GM19240 (cell line): ENCODE measurements at regions not wholly inside any gene's neighbourhood (a gene's known extent, or its start where the extent isn't known, plus 50 kb on each side); places are given as distances from the start of the nearest gene placed in this dataset.
"Not testable (repeated sequence)": the region's sequence is repeated elsewhere in the genome, so short reads cannot be mapped to it uniquely, and the experiment has no call there.

Source experiments
- DNase-seq: peaks from one replicate; pipeline ENCODE4 v3.0.0; 2011; ENCODE audit warnings: low spot score; ENCODE audit not compliant: insufficient read length

DNA sequence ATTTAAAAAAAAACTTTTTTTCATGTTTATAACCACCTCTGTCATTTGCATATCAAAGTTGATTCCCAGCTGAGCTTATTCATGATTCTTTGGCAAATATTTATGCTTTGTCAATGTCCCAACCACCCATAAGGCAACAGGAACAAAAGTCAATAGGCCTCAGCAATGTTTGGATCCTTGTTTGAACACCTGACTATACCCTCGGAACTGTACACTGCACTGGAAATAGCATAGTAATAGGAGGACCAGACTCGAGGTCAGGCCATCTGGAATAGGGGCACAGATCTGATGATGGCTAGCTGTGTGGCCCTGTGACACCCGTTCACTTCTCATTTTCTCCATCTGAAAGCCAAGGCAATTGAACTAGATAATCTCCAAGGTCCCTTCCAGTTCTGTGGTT lies 301.7 kb upstream of the ATP11B start:
- no peak for DNase-seq

DNA sequence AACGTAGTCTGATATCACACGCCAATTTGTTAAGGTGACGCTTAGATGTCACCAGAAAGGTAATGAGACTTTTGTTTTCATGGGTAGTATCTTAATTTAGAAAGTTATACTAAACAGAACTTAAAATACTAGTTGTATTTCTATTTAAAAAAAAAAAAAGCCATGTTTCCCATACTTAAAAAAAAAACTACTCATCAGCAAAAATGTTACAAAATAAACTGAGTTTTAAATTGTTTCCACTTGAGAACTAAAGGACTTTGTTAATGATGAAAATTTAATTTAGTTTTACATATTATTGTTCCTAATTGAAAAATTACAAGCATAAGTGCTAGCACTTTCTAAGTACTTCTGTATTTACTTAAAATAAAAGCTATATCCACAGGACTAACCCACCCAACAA lies 300.8 kb upstream of the ATP11B start:
- no peak for DNase-seq

DNA sequence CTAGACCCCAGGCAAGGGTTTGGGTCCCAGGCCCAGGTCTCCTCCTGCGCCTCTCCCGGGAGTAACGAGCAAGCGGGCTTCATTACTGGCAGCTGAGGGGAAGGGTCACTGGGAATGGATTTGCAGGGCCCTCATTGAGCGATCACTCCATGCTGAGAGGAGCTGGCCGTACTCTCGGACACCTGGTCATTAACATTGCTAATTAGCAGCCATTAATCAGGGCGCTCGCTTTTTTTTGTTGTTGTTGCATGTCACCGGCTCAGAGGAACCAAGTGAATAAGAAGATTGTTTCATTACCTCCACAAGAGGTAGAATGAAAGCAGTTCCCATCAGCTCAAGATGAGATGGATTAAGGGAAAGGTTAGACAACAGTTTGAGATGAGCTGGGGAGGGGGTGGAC lies 293.0 kb upstream of the ATP11B start:
- no peak for DNase-seq

DNA sequence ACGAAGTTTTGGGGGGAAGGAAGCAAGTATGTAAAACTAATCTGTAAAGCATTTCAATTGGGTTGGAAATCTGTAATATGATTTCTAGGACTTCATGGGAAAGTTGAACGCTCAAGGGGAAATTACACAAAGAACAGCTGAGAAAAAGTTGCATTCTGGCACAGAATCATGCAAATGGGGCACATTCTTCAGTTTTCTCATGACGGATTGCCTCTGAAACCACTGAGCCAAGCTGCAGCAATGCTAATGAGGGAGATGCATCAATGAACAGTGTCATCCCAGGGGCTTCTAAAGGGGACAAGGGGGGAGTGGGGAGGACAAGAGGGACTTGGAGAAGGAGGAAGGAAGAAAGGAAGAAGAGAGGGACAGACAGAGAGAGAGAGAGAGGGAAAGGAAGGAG lies 291.4 kb upstream of the ATP11B start:
- DNase-seq: no peak

DNA sequence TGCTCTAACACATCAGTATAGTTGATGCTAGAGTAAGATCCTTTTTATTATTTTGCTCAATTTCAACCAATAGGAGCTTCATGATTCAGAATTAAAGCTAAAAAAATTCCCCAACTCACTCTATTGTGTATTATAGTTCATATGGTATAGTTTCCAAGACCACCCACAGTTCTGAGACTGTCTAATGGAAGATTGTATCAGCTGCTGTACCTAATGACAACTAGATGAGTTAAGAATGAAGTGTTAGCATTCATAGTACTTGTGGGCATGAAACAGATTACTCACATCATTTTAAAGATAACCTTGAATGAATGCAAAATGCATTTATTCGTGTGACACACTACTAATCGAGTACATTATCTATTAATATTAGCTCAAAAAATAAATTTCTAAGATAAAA lies 289.9 kb upstream of the ATP11B start:
- no peak for DNase-seq

DNA sequence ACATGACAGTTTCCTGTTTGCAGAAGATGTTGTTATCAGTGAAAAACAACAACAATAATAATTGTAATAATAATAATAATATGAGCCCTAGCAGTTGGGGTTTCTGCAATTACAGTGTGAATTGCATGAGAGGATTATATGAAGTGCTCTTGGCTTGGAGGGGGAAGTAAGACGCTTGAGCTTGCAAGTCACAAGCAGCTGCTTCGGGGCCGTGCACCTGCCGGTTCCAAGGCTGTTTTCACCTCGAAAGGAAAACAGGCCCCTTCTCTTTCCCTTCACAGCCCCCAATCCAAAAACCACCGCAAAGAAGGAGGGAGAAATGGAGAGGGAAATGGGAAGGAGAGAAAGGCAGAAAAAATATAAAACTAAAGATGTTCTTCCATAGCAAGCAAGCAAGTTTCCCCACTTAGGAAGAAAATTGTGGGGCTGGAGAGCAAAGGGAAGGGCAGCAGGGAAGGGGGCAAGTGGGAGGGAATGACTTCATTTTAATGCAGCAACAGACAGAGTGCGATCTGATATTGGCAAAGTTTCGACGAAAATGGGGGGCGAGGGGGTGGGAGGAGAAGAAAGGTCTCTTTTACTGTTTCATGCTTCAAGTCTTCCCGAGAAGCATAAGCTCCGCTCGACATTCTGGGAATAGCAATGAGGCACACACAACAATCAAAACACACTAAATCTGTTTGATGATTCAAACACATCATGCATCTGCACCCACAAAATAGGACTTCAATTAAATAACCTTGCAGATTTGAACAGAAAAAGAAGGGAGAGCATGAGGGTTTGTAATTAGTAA lies 284.2 kb upstream of the ATP11B start:
- no peak for DNase-seq

DNA sequence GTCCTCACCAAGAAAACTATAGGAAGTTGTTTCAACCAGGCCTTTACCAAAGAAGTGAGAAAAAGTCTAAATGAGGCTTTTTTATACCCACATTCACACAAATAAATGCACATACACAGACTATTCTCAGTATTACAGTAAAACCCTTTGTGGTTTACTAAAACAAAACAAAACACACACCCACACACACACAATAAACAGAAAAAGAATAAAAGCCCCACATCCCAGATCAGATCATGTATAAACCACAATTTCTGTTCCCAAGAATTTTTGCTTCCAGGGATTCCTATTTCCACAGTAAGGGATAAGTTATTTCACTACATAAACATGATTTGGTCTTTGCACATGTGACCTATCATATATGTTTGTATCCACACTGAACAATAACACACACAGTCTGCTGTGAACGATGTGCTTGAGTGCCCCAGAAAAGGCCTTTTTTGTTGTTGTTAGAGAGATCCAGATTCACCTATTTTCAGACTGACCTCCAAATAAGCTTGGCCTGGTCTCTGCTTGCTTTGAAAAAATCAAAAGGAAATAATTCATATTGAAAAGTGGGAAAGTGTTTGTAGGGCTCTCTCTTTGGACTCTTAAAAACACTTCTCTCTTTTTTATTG lies 283.4 kb upstream of the ATP11B start:
- DNase-seq: no peak

DNA sequence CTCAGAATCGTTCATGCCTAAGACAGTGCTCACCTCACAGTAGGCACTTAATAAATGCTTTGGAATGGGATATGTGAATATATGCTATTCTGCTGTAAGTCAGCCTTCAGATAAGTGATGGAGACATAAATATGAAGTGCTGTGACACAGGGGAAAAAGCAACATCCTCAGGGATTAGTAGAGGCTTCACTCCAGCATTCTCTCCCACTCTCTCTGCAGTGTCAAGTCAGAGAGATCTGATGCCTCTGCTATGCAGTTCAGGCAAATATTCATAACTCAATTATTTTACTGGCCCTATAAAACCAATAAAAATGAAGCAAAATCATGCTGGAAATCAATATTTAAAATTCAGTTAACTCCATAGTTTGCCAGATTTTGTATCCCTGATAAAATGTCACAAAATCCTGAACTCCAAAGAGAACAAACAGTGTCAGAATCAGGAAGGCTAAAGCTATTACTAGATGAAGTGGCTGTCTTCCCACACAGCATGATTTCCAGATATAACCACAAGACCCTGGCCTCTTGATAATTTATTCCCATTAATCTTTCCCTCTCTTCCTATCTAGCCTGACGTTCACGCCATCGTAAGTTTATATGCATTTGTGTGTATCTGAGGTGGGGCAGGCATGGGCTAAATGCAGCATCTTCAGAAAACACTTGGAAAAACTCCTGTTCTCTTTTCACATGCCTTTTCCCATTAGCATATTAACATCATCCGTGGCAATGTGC lies 278.9 kb upstream of the ATP11B start:
- no peak for DNase-seq

DNA sequence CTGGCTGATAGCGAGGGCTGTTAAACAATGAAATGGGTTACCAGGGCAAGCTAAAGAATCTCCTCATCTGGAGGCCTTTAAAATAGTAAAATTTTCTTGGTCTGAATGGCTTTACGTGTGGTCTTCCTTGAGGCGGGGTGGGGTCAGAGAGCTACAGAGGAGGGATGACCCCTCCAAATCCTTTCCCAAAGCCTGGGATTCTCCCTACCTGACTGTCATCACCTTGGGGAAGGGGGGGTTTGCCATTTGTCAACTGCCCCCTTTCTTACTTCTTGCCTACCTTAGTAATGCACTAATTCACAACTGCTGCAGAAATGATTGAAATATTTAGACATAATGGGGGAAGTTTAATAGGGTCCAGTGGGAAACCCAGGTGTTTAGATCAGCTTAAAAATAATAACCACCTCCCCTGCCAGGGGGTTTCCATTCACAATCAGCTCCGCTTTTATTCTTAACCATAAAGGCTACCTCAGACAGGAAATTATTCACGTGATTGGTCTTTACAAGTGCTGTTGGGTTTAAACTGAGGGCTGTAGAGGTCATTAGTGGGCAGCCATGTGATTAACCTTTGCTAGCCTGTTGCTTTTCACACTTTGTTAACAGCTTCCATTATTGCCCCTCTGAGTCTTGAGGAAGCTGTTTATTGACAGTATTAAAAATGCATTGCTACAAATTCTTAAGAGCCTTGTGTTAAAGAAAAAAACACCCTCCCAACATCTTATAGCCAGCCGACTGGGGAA lies 276.5 kb upstream of the ATP11B start:
- no peak for DNase-seq

DNA sequence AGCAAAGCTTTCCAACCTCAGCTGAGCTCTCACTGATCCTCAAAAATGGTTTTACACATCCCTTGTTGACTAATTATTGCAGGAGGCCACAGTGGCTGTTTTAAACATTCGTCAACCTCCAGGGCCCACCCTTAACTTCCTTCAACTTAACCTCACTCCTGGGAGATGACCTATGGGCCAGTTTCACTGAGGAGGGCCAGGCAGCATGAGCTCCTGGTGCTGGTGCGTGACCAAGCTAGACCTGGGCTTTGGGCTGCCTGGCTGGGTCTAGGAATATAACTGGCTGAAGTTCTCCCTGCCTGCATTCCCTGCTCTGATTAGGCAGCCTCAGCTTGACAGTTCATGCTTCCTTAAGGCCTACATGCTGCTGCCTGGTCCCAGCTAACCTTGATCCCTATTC lies 273.7 kb upstream of the ATP11B start:
- DNase-seq: no peak

DNA sequence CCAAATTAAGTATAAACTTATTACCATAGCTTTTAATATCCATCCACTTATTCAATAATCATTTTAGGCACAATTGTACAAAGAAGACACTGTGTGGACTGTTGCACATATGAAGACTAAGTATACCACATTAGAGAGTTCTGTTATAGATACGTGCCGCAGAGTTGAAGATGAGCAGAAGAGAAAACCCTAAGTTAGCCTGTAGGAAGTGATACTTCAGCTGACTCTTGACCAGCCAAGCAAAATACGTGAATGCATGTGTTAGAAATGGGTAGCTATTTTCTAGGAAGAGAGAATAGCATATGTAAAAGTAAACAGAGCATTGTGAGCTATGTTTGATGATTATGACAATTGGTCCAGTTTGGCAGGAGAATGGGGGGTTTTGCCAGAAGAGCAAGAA lies 272.0 kb upstream of the ATP11B start:
- no peak for DNase-seq

DNA sequence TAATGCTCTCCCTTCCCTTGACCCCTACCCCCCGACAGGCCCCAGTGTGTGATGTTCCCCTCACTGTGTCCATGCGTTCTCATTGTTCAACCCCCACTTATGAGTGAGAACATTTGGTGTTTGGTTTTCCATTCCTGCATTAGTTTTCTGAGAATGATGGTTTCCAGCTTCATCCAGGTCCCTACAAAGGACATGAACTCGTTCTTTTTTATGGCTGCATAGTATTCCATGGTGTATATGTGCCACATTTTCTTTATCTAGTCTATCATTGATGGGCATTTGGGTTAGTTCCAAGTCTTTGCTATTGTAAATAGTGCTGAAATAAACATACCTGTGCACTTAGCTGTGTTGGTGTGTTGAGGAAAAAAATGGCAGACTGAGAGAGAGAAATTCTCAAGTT lies 269.9 kb upstream of the ATP11B start:
- DNase-seq: not testable (repeated sequence)

DNA sequence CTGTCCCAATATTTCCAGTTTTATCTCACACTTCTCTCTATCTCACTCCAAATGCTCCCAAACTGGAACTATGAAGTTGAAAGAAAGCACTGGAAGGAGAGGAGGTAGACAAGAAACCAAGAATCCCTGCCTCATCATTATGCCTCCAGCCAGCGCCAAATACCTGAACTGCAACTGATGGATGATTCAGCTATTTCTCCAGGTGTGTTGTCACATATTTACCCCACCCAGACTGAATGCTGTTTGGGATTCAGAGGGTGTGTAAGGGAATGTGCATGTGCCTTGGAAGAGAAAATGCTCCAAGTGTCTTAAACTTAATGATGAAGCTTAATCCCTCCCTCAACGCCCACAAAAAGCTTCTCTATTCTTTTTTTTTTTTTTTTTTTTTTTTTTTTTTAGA lies 269.5 kb upstream of the ATP11B start:
- no peak for DNase-seq

DNA sequence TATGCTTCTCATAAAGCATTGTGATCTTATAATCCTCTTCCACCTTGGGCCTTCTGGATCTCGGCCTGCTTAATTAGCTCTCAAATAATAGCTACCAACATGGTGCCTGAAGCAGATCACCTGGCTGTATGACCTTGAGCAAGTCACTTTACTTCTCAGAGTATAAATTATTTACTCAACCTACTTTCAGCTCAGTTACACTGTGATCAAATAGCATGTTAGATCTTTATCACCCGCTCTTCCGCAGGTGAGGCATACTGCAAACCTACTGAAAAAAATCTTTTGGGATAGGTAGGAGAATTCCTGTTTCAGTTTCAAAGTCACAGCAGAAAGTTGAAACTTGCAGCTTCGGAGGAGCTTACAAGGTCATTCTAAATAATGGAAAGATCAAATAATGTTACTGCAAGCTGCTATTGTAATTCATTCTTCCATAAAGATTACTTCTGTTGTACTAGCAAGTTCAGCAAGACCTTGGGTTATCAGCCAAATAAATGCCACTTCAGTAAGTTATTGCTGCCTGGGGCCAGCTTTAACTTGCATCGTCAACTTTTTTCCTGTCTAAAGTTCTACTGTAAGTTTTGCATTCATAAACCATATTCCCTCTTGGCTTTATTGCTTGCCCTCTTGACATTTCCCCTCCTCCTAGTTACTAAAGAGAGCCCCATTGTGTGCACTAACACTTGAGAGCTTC lies 268.4 kb upstream of the ATP11B start:
- DNase-seq: no peak

DNA sequence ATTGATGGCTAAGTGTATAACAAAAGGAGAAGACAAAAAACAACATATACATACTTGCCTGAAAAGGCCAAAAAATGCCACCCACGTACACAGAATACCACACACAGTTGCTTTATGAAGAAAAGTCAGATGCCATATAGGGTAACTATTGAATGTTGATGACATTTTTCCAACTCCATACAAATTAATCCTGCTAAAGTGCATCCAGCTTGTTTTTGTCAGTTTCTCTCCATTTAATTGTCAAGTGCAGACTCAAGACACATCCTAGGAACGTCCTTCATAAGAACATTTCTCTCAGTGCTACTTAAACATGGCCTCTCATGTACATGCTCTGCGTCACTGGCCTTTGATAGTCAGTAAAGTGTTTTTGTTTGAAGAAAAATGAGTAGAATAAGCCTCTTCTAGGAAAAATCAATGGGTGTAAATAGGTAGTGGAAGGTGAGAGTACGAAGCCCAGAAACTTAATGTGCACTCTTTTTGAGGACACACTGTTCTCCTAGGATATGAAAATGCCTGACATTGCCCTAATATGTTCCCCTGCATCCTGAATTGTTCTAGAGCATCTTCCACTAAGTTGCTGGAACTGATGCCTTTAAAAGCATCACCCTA lies 267.4 kb upstream of the ATP11B start:
- DNase-seq: no peak

DNA sequence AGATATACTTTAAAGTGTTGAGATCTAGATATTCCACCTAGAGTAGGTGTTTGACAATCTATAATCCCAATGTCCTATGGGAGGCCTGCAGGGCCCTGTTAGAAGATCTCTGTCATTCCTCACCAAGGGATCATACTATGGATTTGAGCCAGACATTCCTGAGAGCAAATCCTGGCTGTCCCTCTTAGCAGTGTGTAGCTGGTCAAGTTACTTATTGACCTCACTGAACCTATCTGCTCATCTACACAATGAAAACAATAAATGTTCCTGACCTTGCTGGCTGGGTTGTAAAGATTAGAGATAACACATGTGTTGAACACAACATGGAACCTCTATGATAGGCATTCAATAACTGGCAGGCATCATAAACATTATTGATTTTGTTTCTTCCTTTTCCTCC lies 265.6 kb upstream of the ATP11B start:
- no peak for DNase-seq

DNA sequence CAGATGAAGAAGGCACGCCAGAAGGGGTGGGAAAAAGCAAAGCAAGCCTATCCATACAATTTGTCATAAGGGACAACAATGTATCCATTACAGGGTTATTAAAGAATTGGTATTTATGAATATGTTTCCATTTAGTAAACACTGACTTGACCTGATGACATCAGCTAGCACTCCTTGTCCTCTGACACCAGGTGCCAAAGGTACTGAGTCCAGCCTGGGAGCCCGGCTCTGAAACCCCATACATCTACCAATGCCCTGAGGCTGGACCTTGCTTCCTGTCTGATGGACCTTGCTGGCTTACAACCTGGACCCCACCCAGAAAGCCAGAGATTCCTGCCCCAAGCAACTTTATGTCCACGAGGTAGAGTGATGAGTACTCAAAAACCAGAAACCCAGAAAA lies 263.0 kb upstream of the ATP11B start:
- DNase-seq: no peak

DNA sequence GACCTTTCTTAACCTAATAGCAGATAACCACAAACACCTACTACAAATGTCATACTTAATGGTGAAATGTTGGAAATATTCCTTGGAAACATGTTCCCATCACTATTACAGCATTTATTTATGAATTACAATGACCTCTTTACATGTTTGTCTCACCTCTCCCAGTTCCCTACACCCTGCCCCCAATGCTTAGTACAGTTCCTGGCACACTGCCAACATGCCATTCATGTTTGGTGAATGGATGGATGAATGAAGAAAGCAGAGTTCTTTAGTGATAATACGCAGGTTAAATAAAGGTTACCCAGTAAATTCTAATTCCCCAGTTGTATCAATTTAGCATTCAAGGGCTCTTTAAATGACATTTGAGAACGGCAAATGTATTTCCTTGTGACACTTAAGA lies 259.9 kb upstream of the ATP11B start:
- no peak for DNase-seq

DNA sequence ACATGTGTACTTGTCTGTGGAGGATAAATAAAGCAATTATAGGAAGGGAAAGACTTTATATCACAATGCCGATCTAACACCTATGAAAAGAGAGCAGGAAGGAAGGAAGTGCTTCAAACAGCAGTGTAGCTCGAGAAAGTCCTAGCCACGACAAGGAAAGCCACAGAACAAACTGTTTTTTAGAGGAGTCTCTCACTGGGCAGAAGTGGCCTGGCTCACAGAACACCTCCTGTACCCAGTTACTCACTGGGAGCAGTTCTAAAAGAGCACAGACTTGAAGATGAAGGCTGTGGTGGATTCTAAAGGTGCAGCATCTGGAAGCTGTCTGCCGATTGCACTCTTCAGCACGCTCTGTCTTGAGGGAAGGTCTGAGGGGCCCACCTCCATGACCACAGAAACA lies 248.8 kb upstream of the ATP11B start:
- no peak for DNase-seq

DNA sequence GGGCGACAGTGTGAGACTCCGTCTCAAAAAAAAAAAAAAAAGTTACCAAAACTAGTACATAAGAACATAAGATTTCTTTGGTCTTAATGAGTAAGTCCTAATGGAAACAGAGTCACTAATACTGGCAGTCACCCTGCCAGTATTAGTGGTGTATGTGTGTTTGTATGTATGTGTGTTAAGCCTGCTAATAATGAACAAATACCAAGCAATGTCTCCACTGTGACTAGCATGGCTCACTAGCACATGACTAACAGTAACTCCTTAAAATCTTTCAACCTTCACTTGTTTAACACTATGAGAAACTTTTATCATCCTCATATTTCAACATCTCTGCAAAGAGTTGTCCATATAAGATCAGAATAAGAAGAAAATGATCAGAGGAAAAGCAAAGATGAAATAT lies 231.0 kb upstream of the ATP11B start:
- DNase-seq: no peak
